SK-N-SH (cell line): ENCODE measurements at regions not wholly inside any gene's neighbourhood (a gene's known extent, or its start where the extent isn't known, plus 50 kb on each side); places are given as distances from the start of the nearest gene placed in this dataset.

Source experiments
- CTCF ChIA-PET: fragments of 300-600, 350-600 bp; formaldehyde crosslinking; extraction: SDS; loops from one replicate; lab custom pipeline; 2021; lab: Yijun Ruan, JAX
- POLR2A ChIA-PET: fragments of 350-600 bp; sonication (Branson Sonifier 250); formaldehyde crosslinking; extraction: SDS; loops from one replicate; lab custom pipeline; 2020; ENCODE audit warnings: antibody characterized with exemption, inconsistent platforms; lab: Yijun Ruan, JAX
- DNase-seq: peaks from one replicate; pipeline ENCODE4 v3.0.0; 2012
- H2AFZ ChIP-seq: fragments of 200-600 bp; sonication (generic); 2 replicates; pipeline ENCODE4 v1.8.1; 2016; ENCODE audit warnings: antibody characterized with exemption, mild to moderate bottlenecking, low read depth
- H3F3A ChIP-seq: fragments of 200-600 bp; sonication (generic); replicated peaks from 2 replicates; pipeline ENCODE3; 2016; ENCODE audit warnings: antibody characterized with exemption, mild to moderate bottlenecking; ENCODE audit not compliant: insufficient read depth
- H3K27ac ChIP-seq, 2 experiments: fragments of 200-500 bp in 1 of 2; fragments of 200-600 bp in 1 of 2; sonication (Bioruptor generic) in 1 of 2; sonication (generic), shearing (Covaris generic) in 1 of 2; 2 replicates each; pipeline versions ENCODE4 v1.5.1 to v1.6.1; 2014 to 2016; ENCODE audit warnings: low read depth in 2 of 2, inconsistent platforms in 1 of 2, low read length in 1 of 2, mild to moderate bottlenecking in 1 of 2, mixed read lengths in 1 of 2
- H3K27me3 ChIP-seq: fragments of 200-600 bp; sonication (generic), shearing (Covaris generic); 2 replicates; pipeline ENCODE4 v1.6.1; 2016; ENCODE audit warnings: mixed run types; ENCODE audit not compliant: insufficient read depth
- H3K36me3 ChIP-seq, 2 experiments: fragments of 200-500 bp in 1 of 2; fragments of 200-600 bp in 1 of 2; sonication (Bioruptor generic) in 1 of 2; sonication (generic) in 1 of 2; replicated peaks in 1 of 2; 2 replicates each; pipeline versions ENCODE3 to v1.5.1; 2014 to 2016; ENCODE audit warnings: low read length in 1 of 2, mild to moderate bottlenecking in 1 of 2; ENCODE audit not compliant: insufficient read depth in 2 of 2, control insufficient read depth in 1 of 2
- H3K4me1 ChIP-seq, 2 experiments: fragments of 200-500 bp in 1 of 2; fragments of 200-600 bp in 1 of 2; sonication (Bioruptor generic) in 1 of 2; sonication (generic), shearing (Covaris generic) in 1 of 2; 2 replicates each; pipeline versions ENCODE4 v1.5.1 to v1.6.1; 2014 to 2016; ENCODE audit warnings: low read depth in 1 of 2, low read length in 1 of 2, mixed run types in 1 of 2; ENCODE audit not compliant: insufficient read depth in 2 of 2, control insufficient read depth in 1 of 2
- H3K4me2 ChIP-seq: fragments of 200-600 bp; sonication (generic), shearing (Covaris generic); 2 replicates; pipeline ENCODE4 v1.6.1; 2017; ENCODE audit warnings: mixed run types
- H3K4me3 ChIP-seq, 2 experiments: fragments of 200-500 bp in 1 of 2; fragments of 200-600 bp in 1 of 2; sonication (Bioruptor generic) in 1 of 2; sonication (generic), shearing (Covaris generic) in 1 of 2; 2 replicates each; pipeline versions ENCODE4 v1.5.1 to v1.8.1; 2014 to 2016; ENCODE audit warnings: low read depth in 2 of 2, inconsistent platforms in 1 of 2, low read length in 1 of 2, mild to moderate bottlenecking in 1 of 2, mixed read lengths in 1 of 2, moderate library complexity in 1 of 2
- H3K79me2 ChIP-seq: fragments of 200-600 bp; sonication (generic); 2 replicates; pipeline ENCODE4 v1.8.1; 2017; ENCODE audit warnings: mild to moderate bottlenecking; ENCODE audit not compliant: insufficient read depth
- H3K9ac ChIP-seq: fragments of 200-600 bp; sonication (generic); 2 replicates; pipeline ENCODE4 v1.6.1; 2017; ENCODE audit warnings: mixed run types
- H3K9me2 ChIP-seq: fragments of 200-600 bp; sonication (generic); 2 replicates; pipeline ENCODE4 v1.6.1; 2017; ENCODE audit warnings: mixed run types
- H3K9me3 ChIP-seq: fragments of 200-600 bp; sonication (generic); 2 replicates; pipeline ENCODE4 v1.6.1; 2017; ENCODE audit warnings: mixed run types, mild to moderate bottlenecking, moderate library complexity
- H4K20me1 ChIP-seq: fragments of 200-600 bp; sonication (generic); 2 replicates; pipeline ENCODE4 v1.6.1; 2017; ENCODE audit warnings: mild to moderate bottlenecking, mixed run types; ENCODE audit not compliant: insufficient read depth
- CHD2 ChIP-seq: fragments of 150-350 bp; IDR thresholded peaks from 2 replicates; pipeline ENCODE4 v1.6.1; 2018; ENCODE audit warnings: low read length; ENCODE audit not compliant: partially characterized antibody
- EP300 ChIP-seq, 2 experiments: IDR thresholded peaks; 2 replicates each; pipeline versions ENCODE4 v1.4.0 to v1.6.1; 2012; ENCODE audit warnings: borderline replicate concordance in 1 of 2, low read depth in 1 of 2, low read length in 1 of 2
- GABPA ChIP-seq: IDR thresholded peaks from 2 replicates; pipeline ENCODE4 v1.4.0; 2012; ENCODE audit warnings: low read depth, mild to moderate bottlenecking
- IRF3 ChIP-seq: fragments of 150-350 bp; IDR thresholded peaks from 2 replicates; pipeline ENCODE4 v1.6.1; 2016; ENCODE audit warnings: mild to moderate bottlenecking, low read depth, low read length
- MEF2A ChIP-seq: IDR thresholded peaks from 2 replicates; pipeline ENCODE4 v1.4.0; 2012; ENCODE audit warnings: low read depth, borderline replicate concordance
- MXI1 ChIP-seq: IDR thresholded peaks from 2 replicates; pipeline ENCODE4 v1.6.1; 2012; ENCODE audit warnings: mild to moderate bottlenecking, low read depth, low read length, improper control_type of control experiment
- NRF1 ChIP-seq: IDR thresholded peaks from 2 replicates; pipeline ENCODE4 v1.6.1; 2012; ENCODE audit warnings: low read depth, mild to moderate bottlenecking, low read length
- POLR2AphosphoS5 ChIP-seq: IDR thresholded peaks from 2 replicates; pipeline ENCODE4 v1.6.1; 2012; ENCODE audit warnings: low read depth, low read length
- RAD21 ChIP-seq: IDR thresholded peaks from 2 replicates; pipeline ENCODE4 v1.6.1; 2012; ENCODE audit warnings: mild to moderate bottlenecking, low read length
- RCOR1 ChIP-seq: fragments of 150-350 bp; IDR thresholded peaks from 2 replicates; pipeline ENCODE4 v1.6.1; 2017; ENCODE audit warnings: antibody characterized with exemption, low read length
- REST ChIP-seq: IDR thresholded peaks from 2 replicates; pipeline ENCODE4 v1.6.1; 2012; ENCODE audit warnings: mild to moderate bottlenecking, low read depth, low read length, moderate library complexity
- RFX5 ChIP-seq: IDR thresholded peaks from 2 replicates; pipeline ENCODE4 v1.6.1; 2012; ENCODE audit warnings: mild to moderate bottlenecking, improper control_type of control experiment, low read length
- RXRA ChIP-seq: IDR thresholded peaks from 2 replicates; pipeline ENCODE4 v1.4.0; 2012; ENCODE audit warnings: low read depth, mild to moderate bottlenecking, borderline replicate concordance
- SIN3A ChIP-seq: IDR thresholded peaks from 2 replicates; pipeline ENCODE4 v1.6.1; 2012; ENCODE audit warnings: low read depth, mild to moderate bottlenecking, low read length, moderate library complexity, borderline replicate concordance
- SMC3 ChIP-seq: IDR thresholded peaks from 2 replicates; pipeline ENCODE4 v1.6.1; 2012; ENCODE audit warnings: low read depth, low read length, improper control_type of control experiment
- TAF1 ChIP-seq: IDR thresholded peaks from 2 replicates; pipeline ENCODE4 v1.6.1; 2012; ENCODE audit warnings: low read depth, mild to moderate bottlenecking, low read length, moderate library complexity, borderline replicate concordance
- TCF12 ChIP-seq: IDR thresholded peaks from 2 replicates; pipeline ENCODE4 v1.4.0; 2012
- ZBTB33 ChIP-seq: IDR thresholded peaks from 2 replicates; pipeline ENCODE4 v1.4.0; 2012; ENCODE audit warnings: low read depth, borderline replicate concordance
- WGBS: methylation state at CpG from one replicate; pipeline ENCODE4 v1.1.6; 2017; ENCODE audit warnings: low lambda C conversion rate; 5-methylcytosine and 5-hydroxymethylcytosine counted together

GRCh38 chr4:186930024-186930423 is 206.4 kb upstream of the FAT1 start:
- Histone ChIP-seq H3K4me2 (no peak overlapping the region), H3K9me3 (no peaks in the 10 kb centered on the region), H3K9ac (no peak overlapping the region), H3K79me2 (no peaks in the 10 kb centered on the region), H3K27ac (no peak overlapping the region), H3K9me2 (no peaks in the 10 kb centered on the region), H2AFZ (no peak overlapping the region), H3K4me1 (peaks cover 0 to 11% of the 10 kb centered on the region in 2 experiments; a peak in 2 of 4 replicates), H3K27me3 (no peaks in the 10 kb centered on the region), H3K4me3 (no peak overlapping the region), H3F3A (no peaks in the 10 kb centered on the region), H3K36me3 (no peaks in the 10 kb centered on the region), H4K20me1 (no peaks in the 10 kb centered on the region)
- TF ChIP-seq EP300 (IDR thresholded peaks at IDR 0.05; ENCODE audit: borderline replicate concordance in 1 of 2, low read depth in 1 of 2, low read length in 1 of 2) (no peak), GABPA (no peak), SMC3 (no peak), RCOR1 (no peak), RFX5 (no peak), MXI1 (no peak), TCF12 (no peak), ZBTB33 (no peak), RXRA (no peak)
- ChIA-PET CTCF (no interaction called here), POLR2A (no interaction called here)
- 60% methylated on average over 15 of the region's 15 CpGs for WGBS
- DNase-seq: no peak

- H3K79me2 ChIP-seq: no peaks in the 10 kb centered on the region
- POLR2A ChIA-PET: no interaction called here
- H3F3A ChIP-seq: no peaks in the 10 kb centered on the region
- DNase-seq: no peak
- WGBS: 29% methylated on average over 2 of the region's 2 CpGs
- H3K4me1 ChIP-seq: peaks cover 0 to 11% of the 10 kb centered on the region in 2 experiments; a peak in 2 of 4 replicates
- no peak overlapping the region for H2AFZ ChIP-seq
- no peaks in the 10 kb centered on the region for H3K9me3 ChIP-seq
- H3K9ac ChIP-seq: no peak overlapping the region
- no peak overlapping the region for H3K27ac ChIP-seq
- no peaks in the 10 kb centered on the region for H4K20me1 ChIP-seq
- no peak overlapping the region for H3K4me3 ChIP-seq
- H3K9me2 ChIP-seq: no peaks in the 10 kb centered on the region
- no peaks in the 10 kb centered on the region for H3K27me3 ChIP-seq
- H3K36me3 ChIP-seq: no peaks in the 10 kb centered on the region
- no peak overlapping the region for H3K4me2 ChIP-seq
- CTCF ChIA-PET: no interaction called here
- no peak for TF ChIP-seq MEF2A
- TF ChIP-seq GABPA: no peak
- TF ChIP-seq CHD2: no peak
- TF ChIP-seq RAD21: no peak
- no peak for TF ChIP-seq RXRA
- no peak for TF ChIP-seq ZBTB33
- no peak for TF ChIP-seq POLR2AphosphoS5
- TF ChIP-seq NRF1: no peak
- TF ChIP-seq RCOR1: no peak
- no peak for TF ChIP-seq IRF3
- TF ChIP-seq EP300 (IDR thresholded peaks at IDR 0.05; ENCODE audit: borderline replicate concordance in 1 of 2, low read depth in 1 of 2, low read length in 1 of 2): no peak
- no peak for TF ChIP-seq TAF1
- no peak for TF ChIP-seq REST
- no peak for TF ChIP-seq SIN3A
Measured at GRCh38 chr4:186931519-186931918, 207.9 kb upstream of the FAT1 start.
